ENCODE measurements at regions not wholly inside any gene's neighbourhood (a gene's known extent, or its start where the extent isn't known, plus 50 kb on each side); places are given as distances from the start of the nearest gene placed in this dataset.

DNA sequence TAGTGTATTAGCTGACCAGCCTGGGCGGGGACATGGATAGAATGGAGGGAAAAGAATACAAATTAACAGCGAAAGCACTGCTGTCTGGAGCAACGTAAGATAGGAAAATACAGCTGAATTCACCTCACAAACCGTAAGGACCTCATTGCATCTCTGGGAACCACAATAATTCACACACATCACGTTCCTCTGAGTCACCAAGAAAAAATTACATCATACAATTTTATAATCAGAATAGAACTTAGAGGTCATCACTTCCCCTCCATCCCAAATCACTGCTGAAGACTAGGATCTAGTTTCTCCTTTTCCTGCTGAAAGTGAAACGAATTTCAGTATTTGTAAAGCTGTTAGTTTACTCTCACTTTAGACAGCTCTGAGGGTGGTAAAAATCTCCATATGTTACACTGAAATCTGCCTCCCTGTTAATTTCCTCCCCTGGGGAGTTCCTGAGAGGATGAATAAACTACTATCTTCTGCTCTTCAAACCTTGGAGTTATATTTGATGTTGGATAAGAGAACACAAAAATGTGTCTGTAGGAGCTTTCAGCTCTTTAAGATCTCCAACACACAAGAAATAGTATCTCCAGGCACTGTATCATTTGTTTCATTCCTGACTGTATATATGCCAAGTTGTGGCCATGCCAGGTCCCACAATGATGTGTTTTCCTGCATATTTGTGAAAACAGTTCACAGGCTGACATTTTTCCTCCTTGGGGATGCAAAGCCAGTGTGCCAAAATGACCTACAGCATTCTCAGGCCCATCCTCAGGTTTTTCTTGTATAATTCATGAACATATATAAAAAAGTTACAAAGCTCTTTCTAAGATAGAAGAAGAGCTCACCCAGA, 63.8 kb upstream of the SSTR1 start:
- Mint-ChIP-seq H3K36me3 (ENCODE audit: low read depth) (peaks cover 9% of the 10 kb centered on the region; the same call in 1 of the 2 replicates), H3K9me3 (no peaks in the 10 kb centered on the region), H3K27ac (peak overlapping the region; percentile 98), H3K4me1 (ENCODE audit: low read depth) (peaks cover 51% of the 10 kb centered on the region), H3K27me3 (ENCODE audit: insufficient read depth) (peaks cover 1% of the 10 kb centered on the region; the same call in 1 of the 2 replicates), H3K4me3 (peak overlapping the region; percentile 85)
- TF ChIP-seq, protein P1, sequence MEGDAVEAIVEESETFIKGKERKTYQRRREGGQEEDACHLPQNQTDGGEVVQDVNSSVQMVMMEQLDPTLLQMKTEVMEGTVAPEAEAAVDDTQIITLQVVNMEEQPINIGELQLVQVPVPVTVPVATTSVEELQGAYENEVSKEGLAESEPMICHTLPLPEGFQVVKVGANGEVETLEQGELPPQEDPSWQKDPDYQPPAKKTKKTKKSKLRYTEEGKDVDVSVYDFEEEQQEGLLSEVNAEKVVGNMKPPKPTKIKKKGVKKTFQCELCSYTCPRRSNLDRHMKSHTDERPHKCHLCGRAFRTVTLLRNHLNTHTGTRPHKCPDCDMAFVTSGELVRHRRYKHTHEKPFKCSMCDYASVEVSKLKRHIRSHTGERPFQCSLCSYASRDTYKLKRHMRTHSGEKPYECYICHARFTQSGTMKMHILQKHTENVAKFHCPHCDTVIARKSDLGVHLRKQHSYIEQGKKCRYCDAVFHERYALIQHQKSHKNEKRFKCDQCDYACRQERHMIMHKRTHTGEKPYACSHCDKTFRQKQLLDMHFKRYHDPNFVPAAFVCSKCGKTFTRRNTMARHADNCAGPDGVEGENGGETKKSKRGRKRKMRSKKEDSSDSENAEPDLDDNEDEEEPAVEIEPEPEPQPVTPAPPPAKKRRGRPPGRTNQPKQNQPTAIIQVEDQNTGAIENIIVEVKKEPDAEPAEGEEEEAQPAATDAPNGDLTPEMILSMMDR (IDR thresholded peaks at IDR 0.05) = no peak
- peak; percentile 78 for DNase-seq

DNA sequence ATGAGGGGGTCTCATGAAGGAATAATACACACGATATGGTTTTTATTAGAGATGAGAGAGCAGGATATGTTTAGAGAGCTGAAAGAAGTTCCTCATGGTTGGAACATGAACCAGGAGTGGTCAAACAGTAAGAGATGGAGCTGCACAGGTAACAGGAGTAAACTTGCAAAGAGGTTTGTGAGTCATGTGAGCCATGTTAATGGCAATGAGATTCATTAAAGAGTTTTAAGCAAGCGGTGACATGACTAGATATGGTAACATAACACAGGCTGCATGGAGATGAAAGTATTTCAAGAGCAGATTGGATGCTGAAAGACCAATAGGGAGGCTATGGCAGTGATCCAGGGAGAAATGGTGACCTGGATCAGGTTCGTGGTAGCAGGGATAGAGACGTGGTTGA, 62.6 kb upstream of the SSTR1 start:
- Mint-ChIP-seq H3K4me1 (ENCODE audit: low read depth) (peaks cover 58% of the 10 kb centered on the region), H3K27me3 (ENCODE audit: insufficient read depth) (peaks cover 1% of the 10 kb centered on the region; the same call in 1 of the 2 replicates), H3K9me3 (no peaks in the 10 kb centered on the region), H3K27ac (peak overlapping the region; percentile 98), H3K4me3 (no peak overlapping the region), H3K36me3 (ENCODE audit: low read depth) (peaks cover 9% of the 10 kb centered on the region; the same call in 1 of the 2 replicates)
- TF ChIP-seq, protein P1 (IDR thresholded peaks at IDR 0.05) = no peak
- no peak for DNase-seq

DNA sequence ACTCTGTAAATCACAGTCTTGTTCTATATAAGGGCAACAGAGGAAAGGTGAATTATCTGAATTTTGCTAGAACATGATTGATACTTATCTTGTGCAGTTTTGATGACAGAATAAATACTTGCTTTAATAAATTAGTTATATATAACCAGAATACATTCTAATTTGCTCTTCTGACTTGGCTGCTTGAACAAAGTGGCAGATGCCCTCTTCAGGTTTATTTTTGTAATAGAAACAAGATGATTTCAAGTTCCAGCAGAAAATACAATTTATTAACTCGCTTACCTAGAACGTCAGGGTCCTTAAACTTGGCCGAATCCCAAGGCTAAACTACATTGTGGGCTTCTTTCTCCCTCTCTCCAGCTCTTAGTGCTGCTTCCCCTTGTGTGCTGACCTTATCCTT, 57.6 kb upstream of the SSTR1 start:
- Mint-ChIP-seq H3K36me3 (ENCODE audit: low read depth) (peaks cover 6% of the 10 kb centered on the region; the same call in 1 of the 2 replicates), H3K4me1 (ENCODE audit: low read depth) (peaks cover 29% of the 10 kb centered on the region), H3K4me3 (no peak overlapping the region), H3K27me3 (ENCODE audit: insufficient read depth) (peaks cover 1% of the 10 kb centered on the region; the same call in 1 of the 2 replicates), H3K27ac (peak overlapping the region; percentile 55; the same call in 1 of the 2 replicates), H3K9me3 (no peaks in the 10 kb centered on the region)
- DNase-seq = peak; percentile 9
- TF ChIP-seq, protein P1 (IDR thresholded peaks at IDR 0.05) = peak; percentile 54
